ENCODE measurements at regions not wholly inside any gene's neighbourhood (a gene's known extent, or its start where the extent isn't known, plus 50 kb on each side); places are given as distances from the start of the nearest gene placed in this dataset.

DNA sequence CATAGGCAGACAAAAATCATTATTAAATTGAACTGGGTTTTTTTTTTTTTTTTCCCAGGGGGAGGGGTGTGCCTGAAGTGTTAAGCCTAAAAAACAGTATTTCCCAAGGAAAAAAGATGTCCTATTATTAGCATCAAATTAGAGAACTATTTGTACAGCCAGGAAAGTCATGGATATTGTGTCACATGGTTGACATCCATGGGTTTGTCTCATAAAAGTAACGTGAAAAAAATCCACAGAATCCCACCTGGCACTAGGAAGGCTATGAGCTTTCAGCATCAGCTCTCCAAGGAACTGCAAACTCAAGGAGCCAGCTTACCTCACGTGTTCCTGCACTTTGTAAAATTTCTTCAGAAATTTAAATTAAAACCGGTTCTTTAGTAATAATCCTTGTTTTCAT is 69.1 kb upstream of the EGLN3 start:
- Histone ChIP-seq H3K9ac (ENCODE audit: low read length) (no peak overlapping the region), H3K9me3 (ENCODE audit: low read length) (no peaks in the 10 kb centered on the region), H3K27ac (ENCODE audit: low read length) (no peak overlapping the region), H3K4me2 (ENCODE audit: low read length) (no peak overlapping the region), H3K36me3 (ENCODE audit: insufficient read depth, low read length) (no peaks in the 10 kb centered on the region), H3K27me3 (ENCODE audit: insufficient read depth, low read depth, low read length) (no peaks in the 10 kb centered on the region), H3K79me2 (replicated peaks; ENCODE audit: insufficient read depth, low read length) (no peaks in the 10 kb centered on the region), H2AFZ (ENCODE audit: low read depth, low read length) (no peak overlapping the region), H3K9me2 (ENCODE audit: insufficient read depth, low read length) (no peaks in the 10 kb centered on the region), H3F3A (ENCODE audit: insufficient read depth, low read length, poor library complexity, severe bottlenecking) (no peaks in the 10 kb centered on the region), H3K4me3 (ENCODE audit: low read length) (no peak overlapping the region), H4K20me1 (ENCODE audit: insufficient read depth) (no peaks in the 10 kb centered on the region)
- TF ChIP-seq MXI1 (conservative IDR thresholded peaks at IDR 0.05; ENCODE audit: poor library complexity, severe bottlenecking) (no peak), SMC3 (conservative IDR thresholded peaks at IDR 0.05; ENCODE audit: poor library complexity) (no peak), TAF1 (IDR thresholded peaks at IDR 0.05; ENCODE audit: low read depth) (no peak), RAD21 (conservative IDR thresholded peaks at IDR 0.05) (no peak), EP300 (conservative IDR thresholded peaks at IDR 0.05; ENCODE audit: poor library complexity, severe bottlenecking) (no peak), REST (IDR thresholded peaks at IDR 0.05; ENCODE audit: borderline replicate concordance) (no peak), EZH2 (IDR thresholded peaks at IDR 0.05; ENCODE audit: borderline replicate concordance, insufficient read depth, low read length, poor library complexity, severe bottlenecking) (no peak), POLR2AphosphoS5 (IDR thresholded peaks at IDR 0.05) (no peak)
- TF ChIP-seq, protein P1, sequence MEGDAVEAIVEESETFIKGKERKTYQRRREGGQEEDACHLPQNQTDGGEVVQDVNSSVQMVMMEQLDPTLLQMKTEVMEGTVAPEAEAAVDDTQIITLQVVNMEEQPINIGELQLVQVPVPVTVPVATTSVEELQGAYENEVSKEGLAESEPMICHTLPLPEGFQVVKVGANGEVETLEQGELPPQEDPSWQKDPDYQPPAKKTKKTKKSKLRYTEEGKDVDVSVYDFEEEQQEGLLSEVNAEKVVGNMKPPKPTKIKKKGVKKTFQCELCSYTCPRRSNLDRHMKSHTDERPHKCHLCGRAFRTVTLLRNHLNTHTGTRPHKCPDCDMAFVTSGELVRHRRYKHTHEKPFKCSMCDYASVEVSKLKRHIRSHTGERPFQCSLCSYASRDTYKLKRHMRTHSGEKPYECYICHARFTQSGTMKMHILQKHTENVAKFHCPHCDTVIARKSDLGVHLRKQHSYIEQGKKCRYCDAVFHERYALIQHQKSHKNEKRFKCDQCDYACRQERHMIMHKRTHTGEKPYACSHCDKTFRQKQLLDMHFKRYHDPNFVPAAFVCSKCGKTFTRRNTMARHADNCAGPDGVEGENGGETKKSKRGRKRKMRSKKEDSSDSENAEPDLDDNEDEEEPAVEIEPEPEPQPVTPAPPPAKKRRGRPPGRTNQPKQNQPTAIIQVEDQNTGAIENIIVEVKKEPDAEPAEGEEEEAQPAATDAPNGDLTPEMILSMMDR (IDR thresholded peaks at IDR 0.05; ENCODE audit: poor library complexity, severe bottlenecking): no peak

DNA sequence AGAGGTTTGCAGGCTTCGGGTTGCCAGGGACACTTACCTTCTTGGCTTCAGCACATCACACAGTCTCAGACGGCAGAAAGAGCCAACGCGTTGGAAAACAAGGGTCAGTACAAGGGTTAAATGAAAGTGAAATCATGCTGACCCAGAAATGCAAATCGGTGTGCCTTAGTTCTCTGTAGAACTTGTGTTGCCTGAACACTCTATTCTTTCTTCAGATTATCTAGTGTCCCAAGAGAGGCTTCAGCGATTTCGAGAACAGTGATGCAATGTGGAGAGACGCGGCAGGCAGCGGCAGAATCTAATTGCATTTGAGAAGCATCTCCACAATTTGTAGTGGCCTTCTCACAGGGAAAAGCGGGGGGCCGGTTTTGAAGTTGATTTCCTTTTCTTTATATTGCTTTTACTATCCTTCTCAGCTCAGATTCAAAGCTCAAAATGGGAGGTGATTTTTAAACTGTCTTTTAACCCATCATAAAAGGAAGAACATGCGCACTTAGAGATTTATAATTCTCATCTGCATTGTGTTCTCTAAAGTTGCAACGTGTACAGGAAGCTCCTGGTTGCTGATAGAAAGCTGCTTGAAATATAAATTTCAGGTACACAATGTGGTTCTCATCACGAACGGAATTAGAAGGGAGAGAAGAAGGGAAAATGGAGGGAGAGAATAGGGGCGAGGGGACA is 67.8 kb upstream of the EGLN3 start:
- Histone ChIP-seq H2AFZ (ENCODE audit: low read depth, low read length) (no peak overlapping the region), H4K20me1 (ENCODE audit: insufficient read depth) (no peaks in the 10 kb centered on the region), H3K27me3 (ENCODE audit: insufficient read depth, low read depth, low read length) (no peaks in the 10 kb centered on the region), H3K9me3 (ENCODE audit: low read length) (no peaks in the 10 kb centered on the region), H3K9me2 (ENCODE audit: insufficient read depth, low read length) (no peaks in the 10 kb centered on the region), H3K27ac (ENCODE audit: low read length) (no peak overlapping the region), H3K36me3 (ENCODE audit: insufficient read depth, low read length) (no peaks in the 10 kb centered on the region), H3K4me3 (ENCODE audit: low read length) (peak overlapping the region; percentile 26), H3F3A (ENCODE audit: insufficient read depth, low read length, poor library complexity, severe bottlenecking) (no peaks in the 10 kb centered on the region), H3K9ac (ENCODE audit: low read length) (no peak overlapping the region), H3K4me2 (ENCODE audit: low read length) (no peak overlapping the region), H3K79me2 (replicated peaks; ENCODE audit: insufficient read depth, low read length) (no peaks in the 10 kb centered on the region)
- TF ChIP-seq EP300 (conservative IDR thresholded peaks at IDR 0.05; ENCODE audit: poor library complexity, severe bottlenecking) (no peak), EZH2 (IDR thresholded peaks at IDR 0.05; ENCODE audit: borderline replicate concordance, insufficient read depth, low read length, poor library complexity, severe bottlenecking) (no peak), REST (IDR thresholded peaks at IDR 0.05; ENCODE audit: borderline replicate concordance) (no peak), SMC3 (conservative IDR thresholded peaks at IDR 0.05; ENCODE audit: poor library complexity) (no peak), TAF1 (IDR thresholded peaks at IDR 0.05; ENCODE audit: low read depth) (no peak), RAD21 (conservative IDR thresholded peaks at IDR 0.05) (no peak), MXI1 (conservative IDR thresholded peaks at IDR 0.05; ENCODE audit: poor library complexity, severe bottlenecking) (no peak), POLR2AphosphoS5 (IDR thresholded peaks at IDR 0.05) (no peak)
- TF ChIP-seq, protein P1 (IDR thresholded peaks at IDR 0.05; ENCODE audit: poor library complexity, severe bottlenecking): no peak
